H1 (cell line): ENCODE measurements at regions not wholly inside any gene's neighbourhood (a gene's known extent, or its start where the extent isn't known, plus 50 kb on each side); places are given as distances from the start of the nearest gene placed in this dataset.

Source experiments
- CTCF ChIA-PET: fragments of 300-600 bp; sonication (Branson Sonifier 250); formaldehyde crosslinking; loops from one replicate; lab custom pipeline; 2021; ENCODE audit not compliant: partially characterized antibody; lab: Charles Lee
- POLR2A ChIA-PET: fragments of 300-600 bp; sonication (Branson Sonifier 250); formaldehyde crosslinking; loops from one replicate; lab custom pipeline; 2021; ENCODE audit warnings: inconsistent platforms; ENCODE audit not compliant: partially characterized antibody; lab: Charles Lee
- DNase-seq, 2 experiments: peaks; one replicate each; pipeline versions ENCODE4 v3.0.0 to v3.0.0-alpha.2; 2010 to 2022; ENCODE audit warnings: low spot score in 2 of 2, low read depth in 1 of 2, mixed read lengths in 1 of 2
- FAIRE-seq: peaks from 2 replicates; lab custom pipeline; 2011; peaks lifted over from hg19 to GRCh38; lab: Jason Lieb, UNC
- H2AFZ ChIP-seq: 2 replicates; pipeline ENCODE4 v1.8.1; 2012; ENCODE audit warnings: low read length, inconsistent platforms
- H2AK5ac ChIP-seq: 2 replicates; pipeline ENCODE4 v1.6.1; 2013; ENCODE audit warnings: low read depth, low read length
- H2BK120ac ChIP-seq: replicated peaks from 2 replicates; pipeline ENCODE3; 2013; ENCODE audit warnings: low read depth, low read length, inconsistent platforms
- H2BK12ac ChIP-seq: 2 replicates; pipeline ENCODE4 v1.6.1; 2013; ENCODE audit warnings: low read depth, low read length
- H2BK15ac ChIP-seq: 2 replicates; pipeline ENCODE4 v1.6.1; 2013; ENCODE audit warnings: low read length
- H2BK20ac ChIP-seq: 2 replicates; pipeline ENCODE4 v1.6.1; 2013; ENCODE audit warnings: low read length
- H2BK5ac ChIP-seq: 2 replicates; pipeline ENCODE4 v1.6.1; 2013; ENCODE audit warnings: low read depth, low read length
- H3K14ac ChIP-seq: 2 replicates; pipeline ENCODE4 v1.6.1; 2013; ENCODE audit warnings: inconsistent platforms; ENCODE audit not compliant: insufficient read length
- H3K18ac ChIP-seq: 2 replicates; pipeline ENCODE4 v1.6.1; 2013; ENCODE audit warnings: low read length; ENCODE audit errors: extremely low read depth
- H3K23ac ChIP-seq: 2 replicates; pipeline ENCODE4 v1.6.1; 2013; ENCODE audit warnings: inconsistent platforms; ENCODE audit not compliant: insufficient read length
- H3K23me2 ChIP-seq: 2 replicates; pipeline ENCODE4 v1.6.1; 2013; ENCODE audit warnings: low read depth, low read length
- H3K27ac ChIP-seq: 2 replicates; pipeline ENCODE4 v1.6.1; 2011; ENCODE audit warnings: low read depth, low read length, inconsistent platforms
- H3K27me3 ChIP-seq, 4 experiments: replicated peaks in 1 of 4; 1 replicate in 1 of 4; 2 replicates in 3 of 4; pipeline versions ENCODE4 v1.6.1 to v1.8.1; 2011 to 2013; ENCODE audit warnings: low read length in 3 of 4, mild to moderate bottlenecking in 3 of 4, inconsistent platforms in 2 of 4, mixed read lengths in 2 of 4, moderate library complexity in 1 of 4; ENCODE audit not compliant: control insufficient read depth in 3 of 4, insufficient read depth in 3 of 4; ENCODE audit errors: extremely low read depth in 1 of 4
- H3K36me3 ChIP-seq, 4 experiments: 2 replicates each; pipeline versions ENCODE4 v1.6.1 to v1.8.1; 2011 to 2013; ENCODE audit warnings: mild to moderate bottlenecking in 4 of 4, low read length in 3 of 4, moderate library complexity in 2 of 4, control low read depth in 1 of 4, inconsistent platforms in 1 of 4; ENCODE audit not compliant: insufficient read depth in 4 of 4, control insufficient read depth in 2 of 4
- H3K4ac ChIP-seq: replicated peaks from 2 replicates; pipeline ENCODE3; 2013; ENCODE audit warnings: low read length, low read depth, mixed read lengths, inconsistent platforms; ENCODE audit not compliant: insufficient read length
- H3K4me1 ChIP-seq, 4 experiments: replicated peaks in 1 of 4; 1 replicate in 1 of 4; 2 replicates in 3 of 4; pipeline versions ENCODE4 v1.6.1 to v1.8.1; 2011 to 2013; ENCODE audit warnings: low read length in 3 of 4, inconsistent platforms in 2 of 4, mixed read lengths in 1 of 4; ENCODE audit not compliant: insufficient read depth in 4 of 4, control insufficient read depth in 3 of 4
- H3K4me2 ChIP-seq, 2 experiments: 2 replicates each; pipeline versions ENCODE4 v1.6.1 to v1.8.1; 2011 to 2013; ENCODE audit warnings: low read depth in 2 of 2, low read length in 2 of 2, control low read depth in 1 of 2, inconsistent platforms in 1 of 2, mild to moderate bottlenecking in 1 of 2; ENCODE audit not compliant: insufficient read depth in 1 of 2
- H3K4me3 ChIP-seq, 4 experiments: fragments of 200-600, 300-600 bp in 1 of 4; sonication (generic), shearing (Covaris generic), sonication (Bioruptor Twin) in 1 of 4; 2 replicates each; pipeline versions ENCODE4 v1.5.1 to v1.8.1; 2011 to 2016; ENCODE audit warnings: low read length in 4 of 4, low read depth in 3 of 4, control low read depth in 2 of 4, inconsistent platforms in 2 of 4, mild to moderate bottlenecking in 2 of 4, mixed read lengths in 1 of 4, moderate library complexity in 1 of 4; ENCODE audit not compliant: insufficient read depth in 2 of 4; ENCODE audit errors: extremely low read depth in 1 of 4
- H3K56ac ChIP-seq: replicated peaks from 2 replicates; pipeline ENCODE3; 2013; ENCODE audit warnings: low read depth, mild to moderate bottlenecking, mixed read lengths, low read length, inconsistent platforms; ENCODE audit not compliant: insufficient read length
- H3K79me1 ChIP-seq: 2 replicates; pipeline ENCODE4 v1.6.1; 2013; ENCODE audit warnings: low read depth, low read length, control low read depth
- H3K79me2 ChIP-seq, 2 experiments: 2 replicates each; pipeline versions ENCODE4 v1.6.1 to v1.8.1; 2012 to 2013; ENCODE audit warnings: low read length in 2 of 2, mild to moderate bottlenecking in 2 of 2, inconsistent platforms in 1 of 2; ENCODE audit not compliant: insufficient read depth in 2 of 2, control insufficient read depth in 1 of 2
- H3K9ac ChIP-seq, 4 experiments: replicated peaks in 1 of 4; 1 replicate in 1 of 4; 2 replicates in 3 of 4; pipeline versions ENCODE4 v1.6.1 to v1.8.1; 2011 to 2013; ENCODE audit warnings: low read depth in 3 of 4, low read length in 3 of 4, control low read depth in 2 of 4, mild to moderate bottlenecking in 2 of 4, moderate library complexity in 2 of 4, inconsistent platforms in 1 of 4; ENCODE audit errors: extremely low read depth in 1 of 4
- H3K9me3 ChIP-seq, 2 experiments: 2 replicates each; pipeline versions ENCODE4 v1.6.1 to v1.8.1; 2012 to 2013; ENCODE audit warnings: mild to moderate bottlenecking in 2 of 2, moderate library complexity in 2 of 2, control low read depth in 1 of 2, inconsistent platforms in 1 of 2, low read depth in 1 of 2, low read length in 1 of 2, mixed read lengths in 1 of 2; ENCODE audit not compliant: insufficient read depth in 2 of 2
- H4K20me1 ChIP-seq, 2 experiments: replicated peaks in 1 of 2; 2 replicates each; pipeline versions ENCODE3 to v1.8.1; 2011 to 2013; ENCODE audit warnings: inconsistent platforms in 2 of 2, low read length in 2 of 2, mild to moderate bottlenecking in 1 of 2; ENCODE audit not compliant: insufficient read depth in 2 of 2, control insufficient read depth in 1 of 2
- H4K5ac ChIP-seq: 2 replicates; pipeline ENCODE4 v1.6.1; 2013; ENCODE audit warnings: low read length, low read depth, mixed read lengths, inconsistent platforms; ENCODE audit not compliant: insufficient read length
- H4K8ac ChIP-seq: 2 replicates; pipeline ENCODE4 v1.8.0; 2013; ENCODE audit warnings: mild to moderate bottlenecking, moderate library complexity, low read length, inconsistent platforms; ENCODE audit not compliant: insufficient read depth; ENCODE audit errors: extremely low read depth
- H4K91ac ChIP-seq: replicated peaks from 2 replicates; pipeline ENCODE3; 2013; ENCODE audit warnings: low read length, mixed read lengths, inconsistent platforms; ENCODE audit not compliant: insufficient read length
- BRCA1 ChIP-seq: IDR thresholded peaks from 2 replicates; pipeline ENCODE4 v1.6.1; 2012; ENCODE audit warnings: low read depth, low read length, improper control_type of control experiment
- WGBS, 2 experiments: shearing (Covaris generic) in 1 of 2; methylation state at CpG; one replicate each; pipeline versions ENCODE4 v1.1.6 to v1.1.7; 2013 to 2015; ENCODE audit warnings: low lambda C conversion rate in 2 of 2, mixed read lengths in 2 of 2, inconsistent platforms in 1 of 2, low coverage in 1 of 2, missing lambda C conversion rate in 1 of 2; ENCODE audit not compliant: insufficient replicate concordance in 2 of 2, insufficient coverage in 1 of 2, insufficient read length in 1 of 2; ENCODE audit errors: extremely low coverage in 1 of 2, missing lambda C conversion rate in 1 of 2; 5-methylcytosine and 5-hydroxymethylcytosine counted together
- TF ChIP-seq, protein P1 (sequence below), 3 experiments: IDR thresholded peaks; 1 replicate in 2 of 3; 2 replicates in 1 of 3; pipeline versions ENCODE4 v1.5.1 to v1.6.1; 2011; ENCODE audit warnings: low read length in 3 of 3, mild to moderate bottlenecking in 3 of 3, inconsistent platforms in 2 of 3, low read depth in 1 of 3, moderate library complexity in 1 of 3; ENCODE audit not compliant: insufficient read depth in 1 of 3; ENCODE audit errors: control extremely low read depth in 1 of 3
- TF ChIP-seq, protein P2 (sequence below): IDR thresholded peaks from 2 replicates; pipeline ENCODE4 v1.6.1; 2011; ENCODE audit warnings: low read length, improper control_type of control experiment

DNA sequence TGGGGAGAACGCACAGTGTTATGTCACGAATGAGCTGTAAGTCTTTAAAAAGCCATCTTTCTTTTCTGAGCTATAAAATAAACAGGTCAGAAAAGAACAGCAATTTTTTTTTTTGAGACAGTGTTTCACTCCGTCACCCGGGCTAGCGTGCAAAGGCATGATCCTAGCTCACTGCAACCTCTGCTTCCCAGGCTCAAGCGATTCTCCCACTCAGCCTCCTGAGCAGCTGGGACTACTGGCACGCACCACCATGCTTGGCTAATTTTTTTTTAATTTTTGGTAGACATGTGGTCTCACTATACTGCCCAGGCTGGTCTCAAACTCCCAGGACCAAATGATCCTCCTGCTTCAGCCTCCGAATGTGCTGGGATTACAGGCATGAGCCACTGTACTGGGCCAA is 58.6 kb downstream of the PPP1R3C start:
- H3K4me3 ChIP-seq: no peak overlapping the region
- 87% methylated on average over 8 of the region's 8 CpGs; no CpG with 5 or more reads in 1 of the 2 experiments for WGBS, 2 experiments
- H3K14ac ChIP-seq: no peak overlapping the region
- H3K4ac ChIP-seq: no peak overlapping the region
- FAIRE-seq (no peak), DNase-seq (no peak)
- H3K18ac ChIP-seq: no peak overlapping the region
- no peaks in the 10 kb centered on the region for H3K27me3 ChIP-seq
- no peak overlapping the region for H2BK15ac ChIP-seq
- H2AK5ac ChIP-seq: no peak overlapping the region
- H2BK120ac ChIP-seq: no peak overlapping the region
- no peak overlapping the region for H3K23ac ChIP-seq
- no peak for TF ChIP-seq BRCA1
- TF ChIP-seq, protein P1, sequence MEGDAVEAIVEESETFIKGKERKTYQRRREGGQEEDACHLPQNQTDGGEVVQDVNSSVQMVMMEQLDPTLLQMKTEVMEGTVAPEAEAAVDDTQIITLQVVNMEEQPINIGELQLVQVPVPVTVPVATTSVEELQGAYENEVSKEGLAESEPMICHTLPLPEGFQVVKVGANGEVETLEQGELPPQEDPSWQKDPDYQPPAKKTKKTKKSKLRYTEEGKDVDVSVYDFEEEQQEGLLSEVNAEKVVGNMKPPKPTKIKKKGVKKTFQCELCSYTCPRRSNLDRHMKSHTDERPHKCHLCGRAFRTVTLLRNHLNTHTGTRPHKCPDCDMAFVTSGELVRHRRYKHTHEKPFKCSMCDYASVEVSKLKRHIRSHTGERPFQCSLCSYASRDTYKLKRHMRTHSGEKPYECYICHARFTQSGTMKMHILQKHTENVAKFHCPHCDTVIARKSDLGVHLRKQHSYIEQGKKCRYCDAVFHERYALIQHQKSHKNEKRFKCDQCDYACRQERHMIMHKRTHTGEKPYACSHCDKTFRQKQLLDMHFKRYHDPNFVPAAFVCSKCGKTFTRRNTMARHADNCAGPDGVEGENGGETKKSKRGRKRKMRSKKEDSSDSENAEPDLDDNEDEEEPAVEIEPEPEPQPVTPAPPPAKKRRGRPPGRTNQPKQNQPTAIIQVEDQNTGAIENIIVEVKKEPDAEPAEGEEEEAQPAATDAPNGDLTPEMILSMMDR (IDR thresholded peaks at IDR 0.05; ENCODE audit: control extremely low read depth in 1 of 3, insufficient read depth in 1 of 3, low read depth in 1 of 3, low read length in 3 of 3): no peak
- TF ChIP-seq, protein P2, sequence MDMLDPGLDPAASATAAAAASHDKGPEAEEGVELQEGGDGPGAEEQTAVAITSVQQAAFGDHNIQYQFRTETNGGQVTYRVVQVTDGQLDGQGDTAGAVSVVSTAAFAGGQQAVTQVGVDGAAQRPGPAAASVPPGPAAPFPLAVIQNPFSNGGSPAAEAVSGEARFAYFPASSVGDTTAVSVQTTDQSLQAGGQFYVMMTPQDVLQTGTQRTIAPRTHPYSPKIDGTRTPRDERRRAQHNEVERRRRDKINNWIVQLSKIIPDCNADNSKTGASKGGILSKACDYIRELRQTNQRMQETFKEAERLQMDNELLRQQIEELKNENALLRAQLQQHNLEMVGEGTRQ: no peak
- H3K4me2 ChIP-seq: no peak overlapping the region
- ChIA-PET POLR2A (interaction anchor here (0.6 kb wide), 1 partner anchor 411 kb away, joined by 3 read pairs; no protein-coding TSS in a partner anchor), CTCF (interaction anchor here (0.7 to 2.0 kb wide), 6 partner anchors 9 to 275 kb away, joined by 3 to 5 read pairs (median 4); no protein-coding TSS in a partner anchor)
- H3K36me3 ChIP-seq: no peaks in the 10 kb centered on the region
- no peaks in the 10 kb centered on the region for H3K4me1 ChIP-seq
- H4K5ac ChIP-seq: no peak overlapping the region
- no peaks in the 10 kb centered on the region for H3K79me2 ChIP-seq
- no peak overlapping the region for H3K27ac ChIP-seq
- H3K23me2 ChIP-seq: no peaks in the 10 kb centered on the region; the same call in 1 of the 2 replicates
- H3K56ac ChIP-seq: no peak overlapping the region
- no peak overlapping the region for H4K91ac ChIP-seq
- H3K9me3 ChIP-seq: no peaks in the 10 kb centered on the region
- no peaks in the 10 kb centered on the region for H3K79me1 ChIP-seq
- H3K9ac ChIP-seq: no peak overlapping the region
- H2AFZ ChIP-seq: no peak overlapping the region
- H2BK20ac ChIP-seq: no peak overlapping the region
- H2BK5ac ChIP-seq: no peak overlapping the region
- H4K8ac ChIP-seq: no peak overlapping the region
- H4K20me1 ChIP-seq: no peaks in the 10 kb centered on the region
- no peak overlapping the region for H2BK12ac ChIP-seq
